ENCODE measurements at regions not wholly inside any gene's neighbourhood (a gene's known extent, or its start where the extent isn't known, plus 50 kb on each side); places are given as distances from the start of the nearest gene placed in this dataset.

DNA sequence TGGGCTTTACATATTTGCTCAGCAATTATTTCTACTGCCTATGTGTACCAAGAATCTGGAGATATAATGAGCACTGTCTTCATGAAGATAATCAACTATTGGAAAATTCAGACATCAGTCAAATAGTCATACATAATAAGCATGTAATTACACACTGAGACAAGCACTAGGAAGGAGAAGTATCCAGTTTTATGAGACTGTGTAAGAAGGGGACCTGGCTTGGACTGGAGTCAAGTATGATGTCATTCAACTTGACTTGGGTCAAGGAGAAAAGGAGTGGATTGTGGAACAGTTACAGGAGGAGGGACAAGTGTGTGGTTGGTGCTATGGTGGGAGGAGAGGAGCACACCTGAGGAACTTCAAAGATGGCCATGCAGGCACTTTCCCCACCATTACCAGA is 419.8 kb upstream of the TRIB2 start:
- DNase-seq, result no peak

GRCh38 chr2:12298352-12298751 is 418.4 kb upstream of the TRIB2 start:
- ATAC-seq (ENCODE audit: low read depth), result no peak
- CTCF ChIA-PET, result no interaction called here

More for the DNA sequence above, 419.8 kb upstream of the TRIB2 start:
- H3K4me1 Mint-ChIP-seq, result peaks cover 4% of the 10 kb centered on the region
- no peaks in the 10 kb centered on the region for H3K36me3 Mint-ChIP-seq (ENCODE audit: low read depth)
- no peaks in the 10 kb centered on the region for H3K9me3 Mint-ChIP-seq
- no peaks in the 10 kb centered on the region for H3K27me3 Mint-ChIP-seq
- ATAC-seq (ENCODE audit: low read depth), result no peak
- no peak overlapping the region for H3K4me3 Mint-ChIP-seq
- TF ChIP-seq CTCF (IDR thresholded peaks at IDR 0.05), result no peak
- intact Hi-C loops (cut with micrococcal nuclease), result no loop called here
- POLR2A ChIA-PET, result no interaction called here
- CTCF ChIA-PET, result no interaction called here
- H3K27ac Mint-ChIP-seq, result no peak overlapping the region

DNA sequence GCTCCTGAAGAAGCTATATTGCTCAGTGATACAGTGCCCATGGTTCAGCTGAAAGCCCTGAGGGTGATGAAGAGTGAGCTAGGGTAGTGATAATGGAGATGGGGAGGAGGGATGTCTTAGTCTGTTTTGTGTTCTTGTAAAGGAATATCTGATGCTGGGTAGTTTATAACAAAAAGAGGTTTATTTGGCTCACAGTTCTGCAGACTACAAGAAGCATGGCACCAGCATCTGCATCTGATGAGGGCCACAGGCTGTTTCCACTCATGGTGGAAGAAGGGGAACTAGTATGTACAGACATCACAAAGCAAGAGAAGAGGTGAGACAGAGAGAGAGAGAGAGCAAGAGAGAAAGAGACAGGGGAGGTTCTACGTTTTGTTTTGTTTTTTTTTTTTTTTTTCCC is 417.3 kb upstream of the TRIB2 start:
- ChIA-PET CTCF (no interaction called here), POLR2A (no interaction called here)
- no peak for ATAC-seq (ENCODE audit: low read depth)
- no peak for DNase-seq
- no peak for TF ChIP-seq CTCF (IDR thresholded peaks at IDR 0.05)
- H3K9me3 Mint-ChIP-seq, result no peaks in the 10 kb centered on the region
- H3K4me3 Mint-ChIP-seq, result no peak overlapping the region
- no peaks in the 10 kb centered on the region for H3K36me3 Mint-ChIP-seq (ENCODE audit: low read depth)
- peaks cover 9% of the 10 kb centered on the region for H3K4me1 Mint-ChIP-seq
- intact Hi-C loops (cut with micrococcal nuclease), result no loop called here
- no peaks in the 10 kb centered on the region for H3K27me3 Mint-ChIP-seq
- H3K27ac Mint-ChIP-seq, result no peak overlapping the region

More at GRCh38 chr2:12298352-12298751, 418.4 kb upstream of the TRIB2 start:
- intact Hi-C loops (cut with micrococcal nuclease), result no loop called here
- no peaks in the 10 kb centered on the region for H3K9me3 Mint-ChIP-seq
- H3K4me1 Mint-ChIP-seq, result peaks cover 10% of the 10 kb centered on the region
- no peak overlapping the region for H3K4me3 Mint-ChIP-seq
- H3K36me3 Mint-ChIP-seq (ENCODE audit: low read depth), result no peaks in the 10 kb centered on the region
- H3K27me3 Mint-ChIP-seq, result no peaks in the 10 kb centered on the region
- H3K27ac Mint-ChIP-seq, result no peak overlapping the region
- TF ChIP-seq CTCF (IDR thresholded peaks at IDR 0.05), result no peak
- POLR2A ChIA-PET, result no interaction called here
- DNase-seq, result no peak

GRCh38 chr2:12300019-12300602 is 416.6 kb upstream of the TRIB2 start:
- no peak for TF ChIP-seq CTCF (IDR thresholded peaks at IDR 0.05)
- ATAC-seq (ENCODE audit: low read depth) (no peak), DNase-seq (no peak)
- H3K9me3 Mint-ChIP-seq, result no peaks in the 10 kb centered on the region
- H3K4me1 Mint-ChIP-seq, result peaks cover 9% of the 10 kb centered on the region
- no peak overlapping the region for H3K27ac Mint-ChIP-seq
- POLR2A ChIA-PET, result interaction anchor here (0.6 kb wide), 1 partner anchor 647 kb away, joined by 4 read pairs; no protein-coding TSS in a partner anchor
- intact Hi-C loops (cut with micrococcal nuclease), result no loop called here
- CTCF ChIA-PET, result no interaction called here
- no peaks in the 10 kb centered on the region for H3K27me3 Mint-ChIP-seq
- H3K4me3 Mint-ChIP-seq, result no peak overlapping the region
- H3K36me3 Mint-ChIP-seq (ENCODE audit: low read depth), result no peaks in the 10 kb centered on the region

GRCh38 chr2:12300927-12301326 is 415.8 kb upstream of the TRIB2 start:
- no peak for DNase-seq
- H3K27ac Mint-ChIP-seq, result no peak overlapping the region
- CTCF ChIA-PET, result no interaction called here

More at GRCh38 chr2:12300927-12301326, 415.8 kb upstream of the TRIB2 start:
- Mint-ChIP-seq H3K36me3 (ENCODE audit: low read depth) (no peaks in the 10 kb centered on the region), H3K27me3 (no peaks in the 10 kb centered on the region), H3K4me1 (peaks cover 9% of the 10 kb centered on the region), H3K9me3 (no peaks in the 10 kb centered on the region), H3K4me3 (no peak overlapping the region)
- TF ChIP-seq CTCF (IDR thresholded peaks at IDR 0.05), result no peak
- intact Hi-C loops (cut with micrococcal nuclease), result no loop called here
- POLR2A ChIA-PET, result no interaction called here
- no peak for ATAC-seq (ENCODE audit: low read depth)
